Heart right ventricle (tissue), 16 donors: ENCODE measurements at regions not wholly inside any gene's neighbourhood (a gene's known extent, or its start where the extent isn't known, plus 50 kb on each side); places are given as distances from the start of the nearest gene placed in this dataset.

ENCODE experiments used
- ATAC-seq, 8 donors: fragments of 200-7000 bp; cut with Tn5 transposase; one replicate each; pipeline ENCODE4 v1.9.1; 2020; ENCODE audit warnings: mild to moderate bottlenecking in 8 of 8, moderate library complexity in 8 of 8, moderate number of reproducible peaks in 1 of 8
- DNase-seq, 2 donors: peaks; one replicate each; pipeline ENCODE4 v3.0.0-alpha.2; 2020
- H3K27ac ChIP-seq, 10 donors: fragments of 200-600 bp; sonication (generic) in 2 of 10; one replicate each; pipeline versions ENCODE4 v1.5.0 to v1.8.0; 2020 to 2022; ENCODE audit warnings: mild to moderate bottlenecking in 3 of 10
- H3K27me3 ChIP-seq, 7 donors: fragments of 200-600 bp; one replicate each; pipeline ENCODE4 v1.8.0; 2021 to 2022; ENCODE audit warnings: mild to moderate bottlenecking in 2 of 7
- H3K36me3 ChIP-seq, 9 donors: fragments of 200-600 bp; sonication (generic) in 1 of 9; one replicate each; pipeline versions ENCODE4 v1.5.0 to v1.8.0; 2020 to 2022; ENCODE audit warnings: mild to moderate bottlenecking in 2 of 9
- H3K4me1 ChIP-seq, 9 donors: fragments of 200-600 bp; sonication (generic) in 1 of 9; one replicate each; pipeline versions ENCODE4 v1.5.0 to v1.8.0; 2020 to 2022; ENCODE audit warnings: mild to moderate bottlenecking in 4 of 9
- H3K4me3 ChIP-seq, 10 donors: fragments of 200-600 bp; sonication (generic) in 2 of 10; one replicate each; pipeline versions ENCODE4 v1.5.0 to v1.8.0; 2020 to 2022; ENCODE audit warnings: mild to moderate bottlenecking in 7 of 10, moderate library complexity in 2 of 10
- H3K9me3 ChIP-seq, 11 donors: fragments of 200-600 bp in 10 of 11; sonication (generic) in 2 of 11; one replicate each; pipeline versions ENCODE4 v1.5.0 to v1.8.0; 2013 to 2022; ENCODE audit warnings: mild to moderate bottlenecking in 2 of 11, control low read depth in 1 of 11, moderate library complexity in 1 of 11
- CTCF ChIP-seq, 9 donors: fragments of 200-600 bp; sonication (generic) in 2 of 9; IDR thresholded peaks; one replicate each; pipeline versions ENCODE4 v1.5.0 to v1.8.0; 2021 to 2022; ENCODE audit warnings: antibody characterized with exemption in 9 of 9, mild to moderate bottlenecking in 5 of 9, moderate library complexity in 1 of 9
- WGBS, 2 donors: extraction: QIAGEN DNeasy Blood & Tissue Kit; methylation state at CpG; one replicate each; pipeline ENCODE4 v1.1.7; 2013; ENCODE audit warnings: inconsistent platforms in 1 of 2; 5-methylcytosine and 5-hydroxymethylcytosine counted together
- intact Hi-C, 10 donors: fragments of 100-400 bp; cut with DNase I; formaldehyde crosslinking; loops; one replicate each; pipeline versions ENCODE4 v1.11.1 to v1.14.2; 2022
- donor health status: Arrhythmogenic right ventricular cardiomyopathy.
- donor health status: ischemic (EF 13 %, LVEDD 7.1; RV severe dilation, severe dysfunction).
- donor health status: healthy with polysubstance abuse.
- donor health status: DM: no; HTN: yes; CAD: no.
- donor health status: DM: no; HTN: no; CAD: no.
- donor health status: ischemic (EF 25% LVEDD 6.9; RV normal size, moderate dysfunction).
- donor health status: ischemic (EF 25% LVEDD 5.7; RV mildly dilated, moderate dysfunction).
- donor health status: healthy.
- donor health status: DM: yes; HTN: yes; CAD: no.
- donor health status: Ischemic cardiomyopathy.
- donor health status: ischemic (EF 35%, LVEDD 5.7; RV mildly dilated, moderate dysfunction).
- donor health status: nonischemic (EF 11% LVEDD 7.7; RV severe dilation, severe dysfunction).
- donor health status: DM: yes; HTN: yes; CAD: no.
- donor health status: PGD.
- donor health status: ischemic (EF 29% LVEDD 5.4; RV normal size, mild dysfunction).
- donor health status: nonischemic (EF 23%, LVEDD 6.1; RV moderate dilation, normal function).

- no peak for TF ChIP-seq CTCF (IDR thresholded peaks at IDR 0.05)
- H3K27me3 ChIP-seq: no peaks in the 10 kb centered on the region
- H3K4me3 ChIP-seq: no peak overlapping the region
- no peaks in the 10 kb centered on the region for H3K9me3 ChIP-seq
- H3K36me3 ChIP-seq: no peaks in the 10 kb centered on the region
- no peaks in the 10 kb centered on the region for H3K4me1 ChIP-seq
- no peak overlapping the region for H3K27ac ChIP-seq
- DNase-seq (no peak), ATAC-seq (no peak)
- 84 to 92% methylated on average over 5 of the region's 5 CpGs for WGBS, 2 donors
- intact Hi-C loops: no loop called here
Measured at GRCh38 chr7:118057404-118057803, 126.6 kb upstream of the LSM8 start.

- Histone ChIP-seq H3K27me3 (no peaks in the 10 kb centered on the region), H3K4me3 (no peak overlapping the region), H3K4me1 (no peaks in the 10 kb centered on the region), H3K36me3 (no peaks in the 10 kb centered on the region), H3K27ac (no peak overlapping the region), H3K9me3 (no peaks in the 10 kb centered on the region)
- DNase-seq: no peak
- TF ChIP-seq CTCF (IDR thresholded peaks at IDR 0.05): no peak
- 56 to 74% methylated on average over 2 of the region's 2 CpGs for WGBS, 2 donors
- intact Hi-C loops: no loop called here
- no peak for ATAC-seq
Measured at GRCh38 chr7:118059209-118059608, 124.8 kb upstream of the LSM8 start.

GRCh38 chr7:118060692-118061091 is 123.3 kb upstream of the LSM8 start:
- Histone ChIP-seq H3K36me3 (no peaks in the 10 kb centered on the region), H3K9me3 (no peaks in the 10 kb centered on the region), H3K27me3 (no peaks in the 10 kb centered on the region), H3K27ac (no peak overlapping the region), H3K4me1 (no peaks in the 10 kb centered on the region), H3K4me3 (no peak overlapping the region)
- WGBS, 2 donors: 21 to 37% methylated on average over 1 of the region's 1 CpG
- no peak for ATAC-seq
- DNase-seq: no peak
- intact Hi-C loops: no loop called here
- TF ChIP-seq CTCF (IDR thresholded peaks at IDR 0.05): no peak

GRCh38 chr7:118061386-118061785 is 122.6 kb upstream of the LSM8 start:
- intact Hi-C loops: no loop called here
- Histone ChIP-seq H3K27ac (no peak overlapping the region), H3K9me3 (no peaks in the 10 kb centered on the region), H3K4me1 (no peaks in the 10 kb centered on the region), H3K4me3 (no peak overlapping the region), H3K36me3 (no peaks in the 10 kb centered on the region), H3K27me3 (no peaks in the 10 kb centered on the region)
- WGBS, 2 donors: 54 to 58% methylated on average over 6 of the region's 6 CpGs
- ATAC-seq: no peak
- no peak for TF ChIP-seq CTCF (IDR thresholded peaks at IDR 0.05)
- DNase-seq: no peak
